SK-N-SH treated with all-trans-retinoic acid at 6 μM for 48 hours (cell line): ENCODE measurements at regions not wholly inside any gene's neighbourhood (a gene's known extent, or its start where the extent isn't known, plus 50 kb on each side); places are given as distances from the start of the nearest gene placed in this dataset.

ENCODE experiments used
- BACH2 ChIP-seq: fragments of 250-450 bp; sonication (Bioruptor Pico); IDR thresholded peaks from 2 replicates; pipeline ENCODE4 v1.9.0; 2021; ENCODE audit warnings: mild to moderate bottlenecking, borderline replicate concordance
- ESRRG ChIP-seq: fragments of 250-450 bp; sonication (Bioruptor Pico); IDR thresholded peaks from 2 replicates; pipeline ENCODE4 v1.6.1; 2021; ENCODE audit warnings: mild to moderate bottlenecking
- ISL1 ChIP-seq: fragments of 250-450 bp; sonication (Bioruptor Pico); IDR thresholded peaks from 2 replicates; pipeline ENCODE4 v2.1.2; 2022; ENCODE audit warnings: mild to moderate bottlenecking, moderate library complexity
- OSR1 ChIP-seq: fragments of 250-450 bp; sonication (Bioruptor Pico); IDR thresholded peaks from 2 replicates; pipeline ENCODE4 v1.8.0; 2022; ENCODE audit warnings: moderate library complexity, mild to moderate bottlenecking, inconsistent platforms
- PATZ1 ChIP-seq: fragments of 250-450 bp; sonication (Bioruptor Pico); IDR thresholded peaks from 2 replicates; pipeline ENCODE4 v1.8.0; 2020; ENCODE audit warnings: mild to moderate bottlenecking, moderate library complexity, borderline replicate concordance
- POU6F1 ChIP-seq: fragments of 250-450 bp; sonication (Bioruptor Pico); IDR thresholded peaks from 2 replicates; pipeline ENCODE4 v1.8.0; 2021; ENCODE audit warnings: low read depth, mild to moderate bottlenecking, moderate library complexity, borderline replicate concordance
- RARB ChIP-seq: fragments of 250-450 bp; sonication (Bioruptor Pico); IDR thresholded peaks from 2 replicates; pipeline ENCODE4 v1.8.0; 2021; ENCODE audit warnings: mild to moderate bottlenecking, moderate library complexity
- SNAI2 ChIP-seq: fragments of 250-450 bp; sonication (Bioruptor Pico); IDR thresholded peaks from 2 replicates; pipeline ENCODE4 v1.5.0; 2020; ENCODE audit warnings: mild to moderate bottlenecking, moderate library complexity
- TCF4 ChIP-seq: fragments of 250-450 bp; sonication (Bioruptor Pico); IDR thresholded peaks from 2 replicates; pipeline ENCODE4 v1.8.0; 2021; ENCODE audit warnings: mild to moderate bottlenecking, moderate library complexity, borderline replicate concordance
- TOX ChIP-seq: fragments of 250-450 bp; sonication (Bioruptor Pico); IDR thresholded peaks from 2 replicates; pipeline ENCODE4 v1.8.0; 2021; ENCODE audit warnings: mild to moderate bottlenecking, moderate library complexity, borderline replicate concordance
- ZFP3 ChIP-seq: fragments of 250-450 bp; sonication (Bioruptor Pico); IDR thresholded peaks from 2 replicates; pipeline ENCODE4 v1.5.0; 2020; ENCODE audit warnings: mild to moderate bottlenecking, moderate library complexity
- ZFP30 ChIP-seq: fragments of 450-650 bp; formaldehyde crosslinking; IDR thresholded peaks from 2 replicates; pipeline ENCODE4 v1.5.0; 2022; ENCODE audit warnings: mild to moderate bottlenecking, moderate library complexity
- ZNF70 ChIP-seq: fragments of 450-650 bp; formaldehyde crosslinking; IDR thresholded peaks from 2 replicates; pipeline ENCODE4 v1.5.0; 2020; ENCODE audit warnings: mild to moderate bottlenecking, moderate library complexity
- ZNF8 ChIP-seq: fragments of 450-650 bp; formaldehyde crosslinking; IDR thresholded peaks from 2 replicates; pipeline ENCODE4 v1.5.0; 2020; ENCODE audit warnings: mild to moderate bottlenecking, moderate library complexity

GRCh38 chr3:110178965-110179364 lies 841.6 kb upstream of the DPPA4 start:
- no peak for TF ChIP-seq ZNF8 (CRISPR knock-in tag)
- no peak for TF ChIP-seq ZFP3 (CRISPR knock-in tag)
- no peak for TF ChIP-seq ISL1 (CRISPR knock-in tag)
- TF ChIP-seq SNAI2 = no peak
- TF ChIP-seq ZFP30 (CRISPR knock-in tag) = no peak
- TF ChIP-seq RARB (CRISPR knock-in tag) = no peak
- no peak for TF ChIP-seq OSR1 (CRISPR knock-in tag)
- TF ChIP-seq TOX (CRISPR knock-in tag) = no peak
- TF ChIP-seq ESRRG (CRISPR knock-in tag) = no peak
- TF ChIP-seq TCF4 (CRISPR knock-in tag) = no peak
- no peak for TF ChIP-seq PATZ1 (CRISPR knock-in tag)
- TF ChIP-seq BACH2 (CRISPR knock-in tag) = no peak
- TF ChIP-seq POU6F1 = no peak
- TF ChIP-seq ZNF70 (CRISPR knock-in tag) = no peak
